Lower leg skin (tissue), 4 donors: ENCODE measurements at regions not wholly inside any gene's neighbourhood (a gene's known extent, or its start where the extent isn't known, plus 50 kb on each side); places are given as distances from the start of the nearest gene placed in this dataset.

Source experiments
- DNase-seq, 2 donors: peaks; one replicate each; pipeline ENCODE4 v3.0.0-alpha.2; 2019; ENCODE audit warnings: low spot score in 2 of 2
- H3K4me3 ChIP-seq: fragments of 200-600 bp; sonication (generic); 2 replicates; pipeline ENCODE4 v1.5.1; 2017; ENCODE audit warnings: mild to moderate bottlenecking, low read depth; ENCODE audit not compliant: poor library complexity, severe bottlenecking
- CTCF ChIP-seq, 3 donors: fragments of 450-650 bp; IDR thresholded peaks; one replicate each; pipeline ENCODE4 v1.5.1; 2016; ENCODE audit warnings: antibody characterized with exemption in 3 of 3, mild to moderate bottlenecking in 3 of 3, moderate library complexity in 2 of 3
- POLR2A ChIP-seq, 2 donors: fragments of 450-650 bp; IDR thresholded peaks; one replicate each; pipeline ENCODE4 v1.6.1; 2016 to 2017; ENCODE audit warnings: antibody characterized with exemption in 2 of 2, mild to moderate bottlenecking in 1 of 2, moderate library complexity in 1 of 2
- WGBS, 2 donors: methylation state at CpG; one replicate each; pipeline ENCODE4 v1.1.5; 2018; 5-methylcytosine and 5-hydroxymethylcytosine counted together
- intact Hi-C: fragments of 100-400 bp; cut with DNase I; formaldehyde crosslinking; loops from one replicate; pipeline ENCODE4 v1.15.0; 2023; ENCODE audit warnings: low total_unique reads

DNA sequence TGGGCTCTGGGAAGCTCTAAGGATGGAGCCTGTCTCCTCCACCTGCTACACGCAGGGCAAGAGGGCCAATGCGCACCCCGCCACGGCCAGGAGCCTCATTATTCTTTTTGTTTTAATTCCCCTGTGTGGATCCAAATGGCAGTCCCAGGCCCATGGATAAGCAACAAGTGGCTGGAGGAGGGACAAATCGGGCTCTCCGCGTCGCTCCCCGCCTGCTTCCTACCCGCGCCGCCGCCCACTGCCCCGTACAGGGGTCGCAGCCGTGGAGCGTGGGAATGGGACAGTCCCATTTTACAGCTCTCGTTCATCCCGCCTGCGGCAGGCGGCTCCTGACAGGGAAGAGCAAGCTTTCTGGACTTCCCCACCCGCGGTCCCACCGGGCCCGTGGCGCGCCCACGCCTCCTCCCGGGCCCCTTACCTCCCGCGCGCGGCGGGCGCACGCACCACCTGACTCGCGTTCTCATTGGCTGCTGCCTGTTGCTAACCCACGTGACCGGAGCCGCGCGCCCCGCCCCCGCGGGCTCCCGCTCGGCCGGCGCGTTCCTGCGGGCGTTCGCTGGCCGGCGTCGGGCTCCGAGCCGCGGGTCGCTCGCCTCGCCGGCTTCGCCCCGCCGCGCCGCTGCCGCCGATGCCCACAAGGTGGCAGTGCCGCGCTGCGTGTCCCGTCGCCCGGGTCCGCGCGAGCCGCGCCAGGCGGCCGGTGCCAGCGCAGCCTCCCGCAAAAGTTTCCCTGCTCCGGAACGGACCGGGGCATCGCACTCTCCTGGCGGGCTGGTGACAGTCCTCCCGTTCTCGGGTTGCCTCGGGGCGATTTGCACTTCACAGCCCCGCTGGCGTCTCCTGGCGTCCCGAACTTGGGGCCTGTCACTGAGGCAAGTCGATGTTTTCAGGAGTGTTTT is 93.3 kb downstream of the CD83 start:
- H3K4me3 ChIP-seq: peak overlapping the region; percentile 41
- no peak for TF ChIP-seq POLR2A (IDR thresholded peaks at IDR 0.05)
- no peak for TF ChIP-seq CTCF (IDR thresholded peaks at IDR 0.05)
- intact Hi-C loops: no loop called here
- DNase-seq: peak; percentile 85 to 97
- 2 to 3% methylated on average over 58 to 61 of the region's 100 CpGs for WGBS, 2 donors

GRCh38 chr6:14211562-14211942 is 94.0 kb downstream of the CD83 start:
- 10 to 15% methylated on average over 20 of the region's 20 CpGs for WGBS, 2 donors
- peak; percentile 43 to 93 for DNase-seq
- intact Hi-C loops: no loop called here
- no peak overlapping the region for H3K4me3 ChIP-seq
- TF ChIP-seq CTCF (IDR thresholded peaks at IDR 0.05): no peak
- TF ChIP-seq POLR2A (IDR thresholded peaks at IDR 0.05): no peak

GRCh38 chr6:14212020-14212419 is 94.4 kb downstream of the CD83 start:
- intact Hi-C loops: no loop called here
- no peak overlapping the region for H3K4me3 ChIP-seq
- no peak for TF ChIP-seq POLR2A (IDR thresholded peaks at IDR 0.05)
- TF ChIP-seq CTCF (IDR thresholded peaks at IDR 0.05): no peak

DNA sequence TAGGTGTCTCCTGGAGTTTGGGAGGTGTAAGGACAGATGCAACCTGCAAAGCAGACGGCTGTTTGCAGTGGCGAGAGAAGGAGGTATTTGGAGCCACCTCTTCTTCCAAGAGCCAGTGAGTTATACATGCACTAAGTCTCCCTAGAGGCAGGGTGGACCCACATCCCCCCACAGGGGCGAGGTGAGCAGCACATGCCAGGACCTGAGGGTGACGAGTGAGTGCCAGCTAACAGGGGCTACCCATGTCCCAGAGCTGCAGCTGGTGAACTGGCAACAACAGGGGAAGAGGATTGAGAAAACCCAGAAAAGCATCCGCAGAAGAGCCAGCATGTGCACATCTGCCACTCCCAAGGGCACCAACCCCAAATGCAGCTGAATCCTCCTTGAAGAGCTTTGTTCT is 95.1 kb downstream of the CD83 start:
- 85% methylated on average over 5 of the region's 5 CpGs for WGBS, 2 donors
- TF ChIP-seq CTCF (IDR thresholded peaks at IDR 0.05): no peak
- no peak for TF ChIP-seq POLR2A (IDR thresholded peaks at IDR 0.05)
- H3K4me3 ChIP-seq: no peak overlapping the region
- intact Hi-C loops: no loop called here
- no peak for DNase-seq

More at GRCh38 chr6:14212020-14212419, 94.4 kb downstream of the CD83 start:
- WGBS, 2 donors: 63 to 66% methylated on average over 8 of the region's 8 CpGs
- DNase-seq: no peak

GRCh38 chr6:14216946-14217684 is 99.5 kb downstream of the CD83 start:
- no peak for DNase-seq
- intact Hi-C loops: no loop called here
- TF ChIP-seq POLR2A (IDR thresholded peaks at IDR 0.05): no peak
- no peak for TF ChIP-seq CTCF (IDR thresholded peaks at IDR 0.05)
- WGBS, 2 donors: 84 to 87% methylated on average over 13 of the region's 13 CpGs
- H3K4me3 ChIP-seq: no peak overlapping the region
